SHP77 treated with DMSO at 0.1 percent for 48 hours (cell line): ENCODE measurements at regions not wholly inside any gene's neighbourhood (a gene's known extent, or its start where the extent isn't known, plus 50 kb on each side); places are given as distances from the start of the nearest gene placed in this dataset.

Source experiments
- DNase-seq: peaks from one replicate; lab custom pipeline; 2025; lab: John Stamatoyannopoulos, UW

DNA sequence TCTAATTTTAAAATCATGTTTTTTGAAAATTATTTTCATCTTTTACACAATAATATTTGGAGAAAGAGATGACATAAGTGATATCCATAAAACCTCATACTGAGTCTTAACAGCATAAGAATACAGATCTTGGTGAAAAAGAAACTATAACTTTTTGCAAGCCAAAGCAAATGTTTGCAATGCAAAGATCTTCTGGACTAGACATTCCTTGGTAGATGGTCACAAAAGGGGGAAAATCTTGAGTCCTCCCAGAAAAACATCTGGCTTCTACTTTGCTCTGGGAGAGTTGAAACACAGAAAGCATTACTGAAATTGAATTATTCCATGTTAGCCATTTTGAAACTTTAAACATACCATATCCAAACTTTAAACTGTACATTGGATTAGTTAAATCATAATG, 308.2 kb downstream of the ANXA1 start:
- DNase-seq = no peak

DNA sequence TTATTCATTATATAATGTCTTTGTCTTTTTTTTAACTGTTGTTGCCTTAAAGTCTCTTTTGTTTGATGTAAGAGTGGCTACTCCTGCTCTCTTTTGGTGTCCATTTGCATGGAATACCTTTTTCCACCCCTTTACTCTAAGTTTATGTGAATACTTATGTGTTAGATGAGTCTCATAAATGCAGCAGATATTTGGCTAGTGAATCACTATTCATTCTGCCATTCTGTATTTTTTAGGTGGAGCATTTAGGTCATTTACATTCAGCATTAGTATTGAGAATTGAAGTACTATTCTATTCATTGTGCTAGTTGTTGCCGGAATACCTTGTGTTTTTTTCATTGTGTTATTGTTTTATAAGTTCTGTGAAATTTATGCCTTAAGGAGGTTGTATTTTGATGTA, 317.1 kb downstream of the ANXA1 start:
- DNase-seq = no peak

- no peak for DNase-seq
These were observed 319.1 kb downstream of the ANXA1 start for GRCh38 chr9:73470766-73471165.

DNA sequence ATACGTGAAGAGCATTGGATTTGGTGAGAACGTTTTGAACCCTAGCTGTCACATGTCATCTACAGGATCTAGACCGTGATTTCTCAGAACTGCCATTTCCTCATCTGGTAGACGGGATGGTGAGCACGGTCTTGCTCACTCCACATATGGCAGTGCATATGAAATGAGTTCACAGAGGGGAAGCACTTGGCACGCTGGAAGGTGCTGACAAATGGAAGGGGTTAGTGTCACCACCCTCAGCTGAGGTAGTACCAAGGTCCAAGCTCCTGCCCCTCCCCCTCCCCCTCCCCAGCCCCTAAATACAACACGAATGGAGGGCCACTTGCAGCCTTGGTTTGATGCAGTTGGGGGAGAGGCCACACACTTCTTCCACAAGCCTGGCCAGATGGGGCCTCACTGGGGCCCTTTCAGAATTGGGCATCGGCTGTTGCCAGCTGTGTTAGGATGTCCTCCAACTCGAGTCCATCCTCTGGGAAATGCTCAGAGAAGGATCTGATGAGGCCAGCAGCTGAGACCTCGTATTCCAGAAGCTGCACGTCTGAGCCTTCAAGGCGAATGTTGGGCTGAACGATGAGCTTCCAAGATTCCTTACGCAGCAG, 322.4 kb downstream of the ANXA1 start:
- DNase-seq = no peak

GRCh38 chr9:73474625-73475024, 323.0 kb downstream of the ANXA1 start:
- DNase-seq = no peak

DNA sequence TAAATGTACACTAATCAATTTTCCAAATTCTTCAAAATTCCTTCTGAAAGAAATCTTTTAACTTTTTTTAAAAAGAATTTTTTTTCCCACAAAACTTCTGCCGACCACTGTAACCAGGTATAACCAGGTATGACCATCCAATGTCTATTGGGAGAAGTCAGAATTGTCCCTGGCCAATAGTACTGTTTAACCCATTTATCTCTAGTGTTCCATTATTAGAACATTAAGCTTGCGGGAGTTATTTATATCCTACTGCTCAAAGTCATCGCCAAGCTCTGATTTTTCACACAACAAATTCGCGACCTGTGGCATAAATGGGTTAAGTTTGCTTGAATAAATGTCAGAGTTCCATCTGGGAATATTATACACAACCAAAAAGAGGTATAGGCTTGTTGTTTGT, 343.2 kb downstream of the ANXA1 start:
- no peak for DNase-seq

- DNase-seq = no peak
These were observed 346.1 kb downstream of the ANXA1 start for GRCh38 chr9:73497796-73498195.

- DNase-seq = peak; percentile 47
These were observed 363.6 kb downstream of the ANXA1 start for GRCh38 chr9:73515216-73515615.

DNA sequence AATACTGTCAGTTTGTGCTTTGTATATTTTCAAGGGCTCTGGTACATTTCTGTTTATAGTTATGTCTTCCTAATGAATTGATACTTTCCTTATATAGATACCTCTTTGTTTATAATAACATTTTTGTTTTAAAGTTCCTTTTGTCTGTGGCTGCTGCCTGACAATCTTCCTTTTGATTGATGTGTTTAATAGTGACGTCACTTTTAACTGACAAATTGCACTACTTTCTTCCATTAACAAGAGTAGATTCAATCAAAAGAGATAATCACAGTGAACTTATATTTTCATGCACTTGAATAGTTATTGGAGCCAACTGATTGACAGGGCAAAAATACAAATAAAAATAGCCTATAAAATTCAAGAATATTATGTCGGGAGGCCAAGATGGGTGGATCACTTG, 371.7 kb downstream of the ANXA1 start:
- no peak for DNase-seq

DNA sequence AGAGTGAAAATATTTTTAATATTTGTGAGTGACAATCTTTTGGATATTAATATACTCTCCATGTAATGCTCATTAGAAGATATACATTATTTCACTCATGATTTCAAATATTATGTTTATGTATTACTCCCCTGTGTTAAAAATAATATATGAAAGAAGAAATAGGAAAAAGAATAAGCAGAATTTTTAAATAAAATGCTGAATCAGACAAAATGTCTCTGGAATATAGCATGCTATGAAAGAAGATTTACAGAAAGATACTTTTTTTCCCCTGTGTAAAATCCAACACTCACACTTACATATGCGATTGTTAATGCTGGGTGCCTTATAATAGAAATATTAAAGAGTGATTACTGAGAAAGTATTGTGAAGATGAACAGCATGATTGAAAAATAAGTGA, 373.7 kb downstream of the ANXA1 start:
- no peak for DNase-seq

GRCh38 chr9:73527521-73527920, 375.9 kb downstream of the ANXA1 start:
- no peak for DNase-seq

DNA sequence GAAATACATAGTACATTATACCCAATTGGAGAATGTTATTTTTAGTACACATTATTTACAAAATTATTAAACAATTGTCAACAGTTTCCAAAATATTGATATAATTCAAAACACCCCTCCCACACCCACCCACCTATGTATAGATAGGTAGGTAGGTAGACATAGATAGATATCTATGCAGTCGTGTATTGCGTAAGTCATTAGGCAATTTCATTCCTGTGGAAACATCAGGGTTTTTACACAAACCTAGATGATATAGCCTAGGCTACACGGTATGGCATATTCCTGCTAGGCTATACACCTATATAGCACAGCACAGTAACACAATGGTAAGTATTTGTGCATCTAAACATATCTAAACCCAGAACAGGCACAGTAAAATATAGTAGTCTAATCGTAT, 377.3 kb downstream of the ANXA1 start:
- DNase-seq = no peak

DNA sequence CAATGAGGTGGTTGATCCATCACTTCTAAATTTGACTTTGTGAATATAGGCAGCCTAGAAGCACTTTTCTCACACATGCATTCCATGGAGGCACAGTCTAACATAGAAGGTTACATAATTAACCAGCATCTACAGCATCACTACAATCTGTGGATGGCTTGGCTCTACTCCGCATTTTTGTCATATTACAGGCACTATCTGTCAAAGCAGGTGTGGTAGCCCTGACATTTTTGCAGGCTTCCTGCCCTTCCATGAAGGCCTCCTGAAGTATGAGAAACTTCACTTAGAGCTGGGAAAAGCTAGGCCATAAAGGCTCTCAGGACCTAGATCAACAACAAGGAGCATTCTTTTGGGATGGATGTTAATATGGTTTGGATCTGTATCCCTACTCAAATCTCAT, 378.0 kb downstream of the ANXA1 start:
- no peak for DNase-seq

- no peak for DNase-seq
These were observed 379.4 kb downstream of the ANXA1 start for GRCh38 chr9:73531051-73531532.

DNA sequence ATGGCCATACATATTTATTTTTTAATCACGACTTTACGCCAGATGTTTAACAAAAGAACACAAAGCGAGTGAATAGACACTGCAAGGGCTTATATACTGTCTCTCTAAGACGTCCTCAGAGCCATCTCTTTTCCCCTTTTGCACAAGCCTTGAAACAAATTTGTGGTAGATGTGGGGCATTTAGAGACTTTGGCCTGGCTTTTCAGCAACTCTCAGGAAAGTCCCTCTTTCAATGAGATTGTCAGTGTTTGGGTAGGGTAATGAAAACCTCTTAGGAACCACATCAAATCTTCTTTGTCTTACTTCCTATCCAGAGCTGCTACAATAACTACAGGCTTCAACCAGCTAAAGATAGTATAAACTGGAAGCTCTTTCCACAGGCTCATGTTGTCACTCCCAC, 380.0 kb downstream of the ANXA1 start:
- DNase-seq = no peak

- DNase-seq = no peak
These were observed 381.3 kb downstream of the ANXA1 start for GRCh38 chr9:73532985-73533384.

DNA sequence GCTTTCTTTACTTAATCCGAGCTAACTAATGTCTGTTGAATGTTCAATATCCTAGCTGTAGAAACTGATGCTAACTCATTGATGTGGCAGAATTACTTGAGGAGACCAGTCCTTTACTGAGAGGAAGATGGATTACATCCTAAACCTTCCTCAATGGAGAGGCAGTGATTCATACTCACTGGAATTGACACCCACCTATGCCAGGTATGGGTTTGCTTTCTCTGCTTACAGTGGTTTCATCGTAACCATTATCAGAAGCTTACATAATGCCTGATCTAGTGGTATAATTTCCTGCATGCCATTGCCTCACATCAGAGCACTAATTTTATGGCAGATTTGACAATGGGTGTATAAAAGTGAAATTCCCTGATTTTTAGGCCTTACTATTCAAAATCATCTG, 384.7 kb downstream of the ANXA1 start:
- DNase-seq = no peak

DNA sequence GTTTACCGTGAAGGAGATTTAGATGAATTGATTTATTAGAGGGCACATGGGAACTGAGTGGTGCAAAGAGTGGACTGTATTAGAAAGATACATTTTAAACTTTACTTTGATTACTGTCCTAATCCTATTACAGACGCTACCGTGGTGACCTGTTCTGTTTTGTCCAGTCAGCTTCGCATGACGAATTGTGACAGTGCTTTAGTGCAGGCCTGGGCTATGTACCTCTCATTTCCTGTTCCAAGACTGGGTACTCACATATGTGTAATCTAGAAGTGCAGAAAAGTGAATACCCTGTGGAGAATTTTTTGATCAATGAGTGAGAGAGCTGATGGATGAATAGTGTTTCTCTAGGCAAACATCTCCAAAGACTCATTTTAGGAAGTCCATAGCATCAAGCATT, 385.9 kb downstream of the ANXA1 start:
- DNase-seq = no peak

- no peak for DNase-seq
These were observed 388.3 kb downstream of the ANXA1 start for GRCh38 chr9:73539881-73540390.

- no peak for DNase-seq
These were observed 390.3 kb downstream of the ANXA1 start for GRCh38 chr9:73541923-73542322.

GRCh38 chr9:73543727-73544126, 392.1 kb downstream of the ANXA1 start:
- no peak for DNase-seq

- peak; percentile 16 for DNase-seq
These were observed 396.5 kb downstream of the ANXA1 start for GRCh38 chr9:73548201-73548600.

- DNase-seq = no peak
These were observed 398.3 kb downstream of the ANXA1 start for GRCh38 chr9:73549991-73550390.

DNA sequence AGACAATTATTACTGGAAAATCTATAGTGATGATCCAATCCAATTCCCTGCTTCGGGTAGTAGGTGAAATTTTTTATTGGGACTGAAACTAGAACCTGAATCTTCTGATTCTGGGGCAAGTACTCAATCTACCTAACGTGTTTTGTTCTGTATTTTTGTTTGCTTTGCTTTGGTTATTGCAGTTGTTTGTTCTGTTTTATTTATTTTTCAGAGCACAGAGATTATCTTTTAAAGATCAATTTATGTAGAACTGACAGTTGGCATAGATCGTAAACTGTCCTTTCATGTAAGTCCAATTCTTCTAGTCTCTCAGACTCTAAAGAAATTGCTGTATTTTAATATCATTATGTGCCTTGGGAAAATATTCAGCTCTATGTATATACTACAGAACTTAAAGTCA, 401.6 kb downstream of the ANXA1 start:
- DNase-seq = no peak
